Loucy (cell line): ENCODE measurements at regions not wholly inside any gene's neighbourhood (a gene's known extent, or its start where the extent isn't known, plus 50 kb on each side); places are given as distances from the start of the nearest gene placed in this dataset.

ENCODE experiments used
- EZH2phosphoT487 ChIP-seq: fragments of 200-600 bp; IDR thresholded peaks from 2 replicates; pipeline ENCODE4 v1.6.1; 2018; ENCODE audit warnings: antibody characterized with exemption, mild to moderate bottlenecking, moderate library complexity, borderline replicate concordance
- TF ChIP-seq, protein P1 (sequence below): fragments of 200-600 bp; sonication (generic); conservative IDR thresholded peaks from 2 replicates; pipeline ENCODE4 v1.5.1; 2014; ENCODE audit warnings: mild to moderate bottlenecking, antibody characterized with exemption, low read length

- TF ChIP-seq, protein P1, sequence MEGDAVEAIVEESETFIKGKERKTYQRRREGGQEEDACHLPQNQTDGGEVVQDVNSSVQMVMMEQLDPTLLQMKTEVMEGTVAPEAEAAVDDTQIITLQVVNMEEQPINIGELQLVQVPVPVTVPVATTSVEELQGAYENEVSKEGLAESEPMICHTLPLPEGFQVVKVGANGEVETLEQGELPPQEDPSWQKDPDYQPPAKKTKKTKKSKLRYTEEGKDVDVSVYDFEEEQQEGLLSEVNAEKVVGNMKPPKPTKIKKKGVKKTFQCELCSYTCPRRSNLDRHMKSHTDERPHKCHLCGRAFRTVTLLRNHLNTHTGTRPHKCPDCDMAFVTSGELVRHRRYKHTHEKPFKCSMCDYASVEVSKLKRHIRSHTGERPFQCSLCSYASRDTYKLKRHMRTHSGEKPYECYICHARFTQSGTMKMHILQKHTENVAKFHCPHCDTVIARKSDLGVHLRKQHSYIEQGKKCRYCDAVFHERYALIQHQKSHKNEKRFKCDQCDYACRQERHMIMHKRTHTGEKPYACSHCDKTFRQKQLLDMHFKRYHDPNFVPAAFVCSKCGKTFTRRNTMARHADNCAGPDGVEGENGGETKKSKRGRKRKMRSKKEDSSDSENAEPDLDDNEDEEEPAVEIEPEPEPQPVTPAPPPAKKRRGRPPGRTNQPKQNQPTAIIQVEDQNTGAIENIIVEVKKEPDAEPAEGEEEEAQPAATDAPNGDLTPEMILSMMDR, result no peak
- TF ChIP-seq EZH2phosphoT487, result no peak
Observed at GRCh38 chr7:35359423-35359822, 105.5 kb upstream of the TBX20 start.
